ENCODE measurements at regions not wholly inside any gene's neighbourhood (a gene's known extent, or its start where the extent isn't known, plus 50 kb on each side); places are given as distances from the start of the nearest gene placed in this dataset.

GRCh38 chr20:12353842-12354241, 436.1 kb downstream of the BTBD3 start:
- no peak overlapping the region for H3K4me3 Mint-ChIP-seq
- no peaks in the 10 kb centered on the region for H3K27me3 Mint-ChIP-seq
- peaks cover 5% of the 10 kb centered on the region for H3K9me3 Mint-ChIP-seq
- no peaks in the 10 kb centered on the region for H3K36me3 Mint-ChIP-seq
- H3K27ac Mint-ChIP-seq: no peak overlapping the region
- H3K4me1 Mint-ChIP-seq: no peaks in the 10 kb centered on the region

DNA sequence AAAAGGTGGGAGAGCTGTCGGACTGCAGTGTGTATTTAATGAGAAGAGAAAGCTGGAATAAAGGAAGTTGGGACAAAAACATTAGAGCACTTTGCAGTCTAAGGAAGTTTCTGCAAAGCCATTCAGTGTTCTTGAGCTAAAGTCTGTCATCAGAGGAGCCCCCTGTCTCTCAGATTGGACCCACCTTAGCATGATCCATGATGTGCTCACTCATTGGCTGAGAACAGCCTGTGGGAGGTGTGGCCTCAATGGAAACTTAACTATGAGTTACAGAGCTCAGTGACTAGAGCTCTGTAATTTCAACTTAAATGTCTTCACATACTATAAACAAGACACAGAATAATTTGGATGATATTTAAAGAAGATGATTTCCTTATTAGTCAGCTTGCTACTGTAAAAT, 437.0 kb downstream of the BTBD3 start:
- no peaks in the 10 kb centered on the region for H3K36me3 Mint-ChIP-seq
- no peak overlapping the region for H3K27ac Mint-ChIP-seq
- H3K4me3 Mint-ChIP-seq: no peak overlapping the region
- no peaks in the 10 kb centered on the region for H3K4me1 Mint-ChIP-seq
- no peaks in the 10 kb centered on the region for H3K27me3 Mint-ChIP-seq
- peaks cover 5% of the 10 kb centered on the region for H3K9me3 Mint-ChIP-seq

DNA sequence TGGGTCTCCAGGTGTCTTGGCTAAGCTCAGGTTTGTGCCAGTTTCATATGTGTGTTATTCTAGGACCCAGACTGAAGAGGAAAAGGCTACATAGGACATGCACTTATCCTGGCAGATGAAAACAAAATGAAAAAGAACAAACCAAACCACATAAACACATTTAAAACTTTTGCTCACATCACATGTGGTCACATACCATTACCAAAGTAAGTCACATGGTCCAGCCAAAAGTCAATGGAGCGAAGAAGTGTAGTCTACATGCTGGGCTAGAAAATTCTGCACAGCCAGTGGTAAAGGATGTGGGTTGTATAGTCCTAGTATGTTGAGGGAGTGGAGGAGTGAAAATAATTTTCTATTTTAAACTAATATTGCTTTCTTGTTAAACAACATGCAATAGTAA, 437.5 kb downstream of the BTBD3 start:
- Mint-ChIP-seq H3K9me3 (peaks cover 5% of the 10 kb centered on the region), H3K4me3 (no peak overlapping the region), H3K27ac (no peak overlapping the region), H3K4me1 (no peaks in the 10 kb centered on the region), H3K27me3 (no peaks in the 10 kb centered on the region), H3K36me3 (no peaks in the 10 kb centered on the region)

- Mint-ChIP-seq H3K4me1 (no peaks in the 10 kb centered on the region), H3K27me3 (no peaks in the 10 kb centered on the region), H3K4me3 (no peak overlapping the region), H3K27ac (no peak overlapping the region), H3K9me3 (no peaks in the 10 kb centered on the region), H3K36me3 (no peaks in the 10 kb centered on the region)
These were observed 440.4 kb downstream of the BTBD3 start for GRCh38 chr20:12358006-12358654.

- Mint-ChIP-seq H3K27ac (no peak overlapping the region), H3K27me3 (no peaks in the 10 kb centered on the region), H3K36me3 (no peaks in the 10 kb centered on the region), H3K9me3 (no peaks in the 10 kb centered on the region), H3K4me3 (no peak overlapping the region), H3K4me1 (no peaks in the 10 kb centered on the region)
These were observed 440.9 kb downstream of the BTBD3 start for GRCh38 chr20:12358655-12359009.

- H3K36me3 Mint-ChIP-seq: no peaks in the 10 kb centered on the region
- no peaks in the 10 kb centered on the region for H3K4me1 Mint-ChIP-seq
- H3K27ac Mint-ChIP-seq: no peak overlapping the region
- H3K9me3 Mint-ChIP-seq: peaks cover 15% of the 10 kb centered on the region
- no peak overlapping the region for H3K4me3 Mint-ChIP-seq
- H3K27me3 Mint-ChIP-seq: no peaks in the 10 kb centered on the region
These were observed 454.3 kb downstream of the BTBD3 start for GRCh38 chr20:12371990-12372389.

DNA sequence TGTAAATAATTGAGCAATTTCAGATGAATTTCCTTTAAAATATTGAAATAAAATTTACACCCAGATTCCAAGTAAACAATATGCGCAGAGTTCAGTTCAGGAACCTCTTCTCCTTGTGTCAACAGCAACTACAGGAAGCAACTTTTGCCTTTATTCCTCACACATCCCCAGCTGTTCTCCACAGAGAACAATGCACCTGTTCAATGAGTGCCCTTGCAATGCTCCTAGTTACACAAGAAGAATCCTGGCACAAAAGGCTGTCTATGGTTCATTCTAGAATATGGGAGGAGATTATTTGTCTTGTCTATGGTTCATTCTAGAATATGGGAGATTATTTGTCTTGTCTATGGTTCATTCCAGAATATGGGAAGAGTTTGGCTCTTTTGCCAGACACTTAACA, 454.9 kb downstream of the BTBD3 start:
- no peak overlapping the region for H3K27ac Mint-ChIP-seq
- H3K4me3 Mint-ChIP-seq: no peak overlapping the region
- peaks cover 15% of the 10 kb centered on the region for H3K9me3 Mint-ChIP-seq
- no peaks in the 10 kb centered on the region for H3K27me3 Mint-ChIP-seq
- no peaks in the 10 kb centered on the region for H3K4me1 Mint-ChIP-seq
- no peaks in the 10 kb centered on the region for H3K36me3 Mint-ChIP-seq

DNA sequence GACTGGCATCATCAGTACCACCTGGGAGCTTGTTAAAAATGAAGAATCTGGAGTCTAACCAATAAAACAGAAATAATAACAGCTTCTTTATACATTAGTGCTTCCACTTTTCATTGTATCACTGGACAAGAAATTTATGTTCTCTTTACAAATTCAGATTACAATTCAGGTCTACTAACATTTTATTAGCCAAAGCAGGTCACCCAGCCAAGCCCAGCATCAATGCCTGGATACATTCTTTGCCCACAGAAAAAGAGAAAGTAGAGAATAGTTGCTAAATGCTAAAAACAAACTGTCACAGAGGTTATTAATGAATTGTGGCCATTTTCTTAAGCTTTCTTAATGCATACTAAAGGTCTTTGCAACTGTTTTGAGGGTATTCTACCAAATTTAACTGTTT, 458.3 kb downstream of the BTBD3 start:
- Mint-ChIP-seq H3K4me3 (no peak overlapping the region), H3K9me3 (peaks cover 12% of the 10 kb centered on the region), H3K27ac (no peak overlapping the region), H3K4me1 (no peaks in the 10 kb centered on the region), H3K36me3 (no peaks in the 10 kb centered on the region), H3K27me3 (no peaks in the 10 kb centered on the region)

GRCh38 chr20:12383821-12384220, 466.1 kb downstream of the BTBD3 start:
- no peaks in the 10 kb centered on the region for H3K9me3 Mint-ChIP-seq
- H3K27ac Mint-ChIP-seq: no peak overlapping the region
- no peak overlapping the region for H3K4me3 Mint-ChIP-seq
- H3K36me3 Mint-ChIP-seq: no peaks in the 10 kb centered on the region
- H3K4me1 Mint-ChIP-seq: no peaks in the 10 kb centered on the region
- H3K27me3 Mint-ChIP-seq: no peaks in the 10 kb centered on the region

DNA sequence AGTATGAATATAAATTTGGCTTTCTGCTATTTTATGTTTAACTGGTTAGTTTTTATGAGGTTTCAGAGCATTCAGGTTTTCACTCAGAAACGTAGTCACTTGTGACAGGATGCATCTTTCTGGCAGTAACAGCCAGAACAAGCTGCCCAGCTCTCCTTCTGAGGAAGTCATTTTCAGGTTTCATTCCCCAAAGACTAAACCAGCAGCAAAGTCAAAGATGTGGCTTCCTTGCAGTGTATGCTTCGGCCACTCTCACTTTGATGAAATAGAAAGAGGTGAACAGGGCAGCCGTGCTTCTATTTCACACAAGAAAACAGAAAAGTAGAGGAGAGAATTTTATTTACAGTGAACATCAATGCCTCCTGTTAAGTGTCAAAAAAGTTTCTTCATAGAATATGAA, 469.1 kb downstream of the BTBD3 start:
- H3K4me3 Mint-ChIP-seq: no peak overlapping the region
- no peaks in the 10 kb centered on the region for H3K27me3 Mint-ChIP-seq
- no peaks in the 10 kb centered on the region for H3K4me1 Mint-ChIP-seq
- H3K9me3 Mint-ChIP-seq: peaks cover 6% of the 10 kb centered on the region
- no peaks in the 10 kb centered on the region for H3K36me3 Mint-ChIP-seq
- H3K27ac Mint-ChIP-seq: no peak overlapping the region

GRCh38 chr20:12391099-12391498, 473.4 kb downstream of the BTBD3 start:
- Mint-ChIP-seq H3K9me3 (peaks cover 6% of the 10 kb centered on the region), H3K27ac (no peak overlapping the region), H3K4me1 (no peaks in the 10 kb centered on the region), H3K36me3 (no peaks in the 10 kb centered on the region), H3K27me3 (no peaks in the 10 kb centered on the region), H3K4me3 (no peak overlapping the region)

DNA sequence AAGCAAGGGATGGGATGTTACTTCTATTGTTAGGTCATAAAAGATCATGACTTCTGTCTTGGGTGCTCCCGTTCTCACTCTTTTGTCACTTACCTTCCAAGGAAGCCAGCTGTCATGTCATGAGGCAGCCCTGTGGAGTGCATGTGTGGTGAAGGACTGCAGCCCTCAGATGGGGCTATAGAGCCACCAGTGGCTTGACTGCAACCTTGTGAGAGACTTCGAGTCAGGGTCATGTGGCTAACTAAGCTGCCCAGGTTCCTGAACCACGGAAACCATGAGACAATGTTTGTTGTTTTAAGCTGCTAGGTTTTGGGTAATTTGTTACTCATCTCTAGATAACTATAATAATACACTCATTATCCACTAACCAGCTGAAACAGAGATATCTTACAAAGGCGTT, 477.1 kb downstream of the BTBD3 start:
- Mint-ChIP-seq H3K27me3 (no peaks in the 10 kb centered on the region), H3K36me3 (no peaks in the 10 kb centered on the region)

DNA sequence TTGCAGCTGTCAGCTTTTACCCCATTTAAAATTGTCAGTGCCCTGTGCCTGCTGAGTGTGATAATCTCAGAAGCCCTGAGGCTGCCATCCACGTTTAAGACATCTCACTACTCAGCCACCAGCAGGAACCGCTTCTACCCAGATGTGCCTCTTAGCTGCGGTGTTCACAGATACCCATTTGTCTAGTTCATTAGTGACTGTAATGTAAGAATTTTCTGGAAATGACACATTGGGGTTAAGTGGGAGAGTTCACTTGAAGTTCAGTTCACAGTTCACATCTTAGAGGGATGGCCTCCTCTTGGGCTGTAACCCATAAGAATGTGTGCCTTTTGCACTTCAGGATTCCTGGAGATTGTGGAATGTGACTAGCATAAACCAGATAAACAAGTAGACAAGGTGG, 477.7 kb downstream of the BTBD3 start:
- no peaks in the 10 kb centered on the region for H3K4me1 Mint-ChIP-seq
- H3K4me3 Mint-ChIP-seq: no peak overlapping the region
- no peak overlapping the region for H3K27ac Mint-ChIP-seq
- no peaks in the 10 kb centered on the region for H3K36me3 Mint-ChIP-seq
- H3K9me3 Mint-ChIP-seq: peaks cover 2% of the 10 kb centered on the region
- H3K27me3 Mint-ChIP-seq: no peaks in the 10 kb centered on the region

More for the DNA sequence above, 477.1 kb downstream of the BTBD3 start:
- Mint-ChIP-seq H3K4me1 (no peaks in the 10 kb centered on the region), H3K9me3 (peaks cover 6% of the 10 kb centered on the region), H3K4me3 (no peak overlapping the region), H3K27ac (no peak overlapping the region)

DNA sequence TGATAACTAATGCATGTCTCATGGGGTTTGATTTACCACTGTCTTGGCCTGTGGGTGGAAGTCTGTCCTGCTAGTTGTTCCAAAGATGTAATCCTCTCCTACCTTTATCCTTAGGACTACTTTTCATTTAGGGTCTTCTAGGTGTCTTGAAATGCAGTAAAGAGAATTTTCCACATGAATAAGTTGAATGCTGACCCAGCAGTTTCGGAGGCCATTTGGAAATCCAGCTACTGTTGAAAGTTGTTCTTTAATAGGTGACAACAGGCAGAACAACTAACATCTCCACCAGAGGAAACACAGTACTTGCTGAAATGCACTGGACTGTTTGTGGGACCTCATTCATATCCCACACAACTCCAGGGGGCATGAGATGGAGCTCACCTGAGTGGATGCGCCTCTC, 478.1 kb downstream of the BTBD3 start:
- Mint-ChIP-seq H3K36me3 (no peaks in the 10 kb centered on the region), H3K4me3 (no peak overlapping the region), H3K9me3 (no peaks in the 10 kb centered on the region), H3K4me1 (no peaks in the 10 kb centered on the region), H3K27ac (no peak overlapping the region), H3K27me3 (no peaks in the 10 kb centered on the region)

DNA sequence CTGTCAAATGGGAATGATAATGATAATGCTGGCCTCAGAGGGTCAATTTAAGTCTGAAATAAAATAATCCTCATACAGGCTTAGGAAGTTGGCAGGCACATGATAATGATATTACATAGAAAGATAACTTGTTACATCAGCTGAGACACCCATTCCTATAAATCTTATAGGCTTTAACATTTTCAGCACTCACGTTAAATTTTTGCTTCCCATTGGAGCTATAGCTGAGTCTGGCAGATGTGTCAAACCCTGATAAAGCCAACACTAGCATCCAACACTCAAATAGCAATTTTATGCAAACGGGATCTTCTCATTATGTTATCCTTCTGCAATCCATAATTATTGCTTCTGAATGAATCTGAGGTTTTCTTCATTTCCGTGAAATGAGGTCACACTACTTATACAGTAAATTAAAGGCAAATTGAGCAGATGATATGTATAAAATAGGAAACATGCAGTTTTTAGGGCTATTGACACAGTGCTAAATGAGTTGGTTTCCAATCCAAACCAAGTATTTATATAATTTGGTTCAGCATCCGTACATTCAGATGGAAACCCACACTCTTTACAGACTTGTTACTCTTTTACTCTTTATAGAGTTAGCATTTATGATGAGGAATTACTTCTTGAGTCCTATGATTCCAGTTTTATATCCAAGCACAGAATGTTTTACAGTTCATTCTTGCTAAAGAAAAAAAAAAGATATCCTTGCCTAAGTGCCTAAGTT, 481.6 kb downstream of the BTBD3 start:
- Mint-ChIP-seq H3K4me3 (no peak overlapping the region), H3K36me3 (no peaks in the 10 kb centered on the region), H3K4me1 (no peaks in the 10 kb centered on the region), H3K9me3 (peaks cover 11% of the 10 kb centered on the region), H3K27me3 (no peaks in the 10 kb centered on the region), H3K27ac (no peak overlapping the region)

DNA sequence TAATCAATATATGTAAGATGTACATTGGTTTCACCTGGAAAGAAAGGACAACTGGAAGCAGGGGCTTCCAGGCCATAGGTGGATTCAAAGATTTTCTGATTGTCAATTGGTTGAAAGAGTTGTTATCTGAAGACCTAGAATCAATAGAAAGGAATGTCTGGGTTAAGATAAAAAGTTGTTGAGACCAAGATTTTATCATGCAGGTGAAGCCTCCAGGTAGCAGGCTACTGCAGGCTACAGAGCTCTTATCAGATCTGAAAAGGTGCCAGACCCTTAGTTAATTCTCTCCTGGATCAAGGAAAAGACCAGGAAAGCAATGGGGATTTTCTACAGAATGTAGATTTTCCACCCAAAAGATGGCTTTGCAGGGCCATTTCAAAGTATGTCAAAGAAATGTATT, 487.2 kb downstream of the BTBD3 start:
- no peaks in the 10 kb centered on the region for H3K4me1 Mint-ChIP-seq
- no peaks in the 10 kb centered on the region for H3K27me3 Mint-ChIP-seq
- H3K4me3 Mint-ChIP-seq: no peak overlapping the region
- H3K36me3 Mint-ChIP-seq: no peaks in the 10 kb centered on the region
- H3K27ac Mint-ChIP-seq: no peak overlapping the region
- H3K9me3 Mint-ChIP-seq: peaks cover 27% of the 10 kb centered on the region

- no peak overlapping the region for H3K27ac Mint-ChIP-seq
- H3K9me3 Mint-ChIP-seq: peaks cover 27% of the 10 kb centered on the region
- no peaks in the 10 kb centered on the region for H3K27me3 Mint-ChIP-seq
- H3K36me3 Mint-ChIP-seq: no peaks in the 10 kb centered on the region
- no peaks in the 10 kb centered on the region for H3K4me1 Mint-ChIP-seq
- no peak overlapping the region for H3K4me3 Mint-ChIP-seq
These were observed 489.3 kb downstream of the BTBD3 start for GRCh38 chr20:12406978-12407377.

All from activated naive CD4-positive, alpha-beta T cell treated with anti-CD3 and anti-CD28 coated beads, Interleukin-2, amount 50 U/mL, for 24 hours (primary cell).